ENCODE measurements at regions not wholly inside any gene's neighbourhood (a gene's known extent, or its start where the extent isn't known, plus 50 kb on each side); places are given as distances from the start of the nearest gene placed in this dataset.

DNA sequence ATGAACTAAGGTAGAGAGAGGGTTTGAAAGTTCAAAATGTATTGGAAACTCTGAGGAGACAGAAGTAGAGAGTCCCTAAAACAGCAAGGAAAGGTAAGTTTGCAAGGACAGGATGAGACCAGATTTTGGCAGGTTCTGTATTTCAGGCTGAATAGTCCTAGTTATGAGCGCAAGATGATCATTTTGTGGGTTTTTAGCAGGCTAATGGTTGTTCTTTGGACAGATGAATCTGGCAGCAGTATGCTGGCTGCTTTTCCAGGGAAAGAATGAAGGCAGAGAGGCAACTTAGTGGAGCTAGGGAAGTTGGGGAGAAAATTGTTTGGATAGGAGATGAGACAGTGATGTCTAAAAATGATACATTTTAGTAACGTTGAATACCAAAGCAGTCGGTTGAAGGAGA is 243.5 kb upstream of the NRIP1 start:
- Histone ChIP-seq H3K9me3 (ENCODE audit: insufficient read depth, low read depth, low read length) (no peaks in the 10 kb centered on the region), H3K4me2 (ENCODE audit: low read depth, low read length, poor library complexity, severe bottlenecking) (no peak overlapping the region), H4K20me1 (ENCODE audit: insufficient read depth, low read length, poor library complexity, severe bottlenecking) (no peaks in the 10 kb centered on the region), H3F3A (ENCODE audit: low read depth) (no peaks in the 10 kb centered on the region), H3K9me2 (replicated peaks; ENCODE audit: low read depth, low read length) (no peaks in the 10 kb centered on the region), H3K36me3 (ENCODE audit: insufficient read depth, low read length) (no peaks in the 10 kb centered on the region), H3K4me1 (ENCODE audit: insufficient read depth, low read length, poor library complexity, severe bottlenecking) (no peaks in the 10 kb centered on the region), H3K9ac (ENCODE audit: low read depth, low read length, poor library complexity, severe bottlenecking) (no peak overlapping the region), H3K79me2 (ENCODE audit: insufficient read depth, low read length) (no peaks in the 10 kb centered on the region), H3K4me3 (ENCODE audit: low read length, poor library complexity, severe bottlenecking) (no peak overlapping the region), H2AFZ (ENCODE audit: low read length) (no peak overlapping the region), H3K27me3 (ENCODE audit: insufficient read depth, low read length, poor library complexity, severe bottlenecking) (no peaks in the 10 kb centered on the region)
- no peak for TF ChIP-seq EZH2phosphoT487 (IDR thresholded peaks at IDR 0.05; ENCODE audit: borderline replicate concordance)
- TF ChIP-seq, protein P1, sequence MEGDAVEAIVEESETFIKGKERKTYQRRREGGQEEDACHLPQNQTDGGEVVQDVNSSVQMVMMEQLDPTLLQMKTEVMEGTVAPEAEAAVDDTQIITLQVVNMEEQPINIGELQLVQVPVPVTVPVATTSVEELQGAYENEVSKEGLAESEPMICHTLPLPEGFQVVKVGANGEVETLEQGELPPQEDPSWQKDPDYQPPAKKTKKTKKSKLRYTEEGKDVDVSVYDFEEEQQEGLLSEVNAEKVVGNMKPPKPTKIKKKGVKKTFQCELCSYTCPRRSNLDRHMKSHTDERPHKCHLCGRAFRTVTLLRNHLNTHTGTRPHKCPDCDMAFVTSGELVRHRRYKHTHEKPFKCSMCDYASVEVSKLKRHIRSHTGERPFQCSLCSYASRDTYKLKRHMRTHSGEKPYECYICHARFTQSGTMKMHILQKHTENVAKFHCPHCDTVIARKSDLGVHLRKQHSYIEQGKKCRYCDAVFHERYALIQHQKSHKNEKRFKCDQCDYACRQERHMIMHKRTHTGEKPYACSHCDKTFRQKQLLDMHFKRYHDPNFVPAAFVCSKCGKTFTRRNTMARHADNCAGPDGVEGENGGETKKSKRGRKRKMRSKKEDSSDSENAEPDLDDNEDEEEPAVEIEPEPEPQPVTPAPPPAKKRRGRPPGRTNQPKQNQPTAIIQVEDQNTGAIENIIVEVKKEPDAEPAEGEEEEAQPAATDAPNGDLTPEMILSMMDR (conservative IDR thresholded peaks at IDR 0.05; ENCODE audit: low read length), result no peak

DNA sequence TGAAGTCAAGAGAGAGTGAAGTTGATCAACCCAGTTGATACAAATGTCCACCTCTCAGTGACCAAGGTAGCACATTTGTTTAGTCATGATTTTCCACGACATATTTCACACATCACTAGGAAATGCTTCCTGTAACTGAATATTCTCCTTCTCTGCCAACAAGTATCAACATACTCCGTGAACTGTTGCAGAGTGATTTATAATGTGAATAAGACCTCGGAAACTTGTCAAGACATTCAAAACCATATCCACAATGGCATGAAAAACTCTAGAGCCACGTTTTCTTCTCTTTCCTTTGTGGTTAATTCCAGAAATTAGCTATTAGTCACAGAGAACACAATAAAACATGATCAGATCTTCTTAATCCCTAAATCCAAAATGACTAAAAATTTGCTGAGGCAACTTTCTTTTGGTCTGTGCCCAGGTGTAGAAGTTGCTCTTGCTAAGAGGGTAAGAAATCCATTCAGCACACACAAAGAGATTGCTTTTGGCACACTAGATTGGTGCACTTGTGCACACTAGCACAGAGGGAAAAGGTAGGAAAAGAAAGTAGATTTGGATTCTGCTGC is 244.3 kb upstream of the NRIP1 start:
- H3K36me3 ChIP-seq (ENCODE audit: insufficient read depth, low read length), result no peaks in the 10 kb centered on the region
- no peaks in the 10 kb centered on the region for H3K79me2 ChIP-seq (ENCODE audit: insufficient read depth, low read length)
- H3K4me1 ChIP-seq (ENCODE audit: insufficient read depth, low read length, poor library complexity, severe bottlenecking), result no peaks in the 10 kb centered on the region
- no peaks in the 10 kb centered on the region for H3K27me3 ChIP-seq (ENCODE audit: insufficient read depth, low read length, poor library complexity, severe bottlenecking)
- no peak overlapping the region for H3K9ac ChIP-seq (ENCODE audit: low read depth, low read length, poor library complexity, severe bottlenecking)
- H3K4me2 ChIP-seq (ENCODE audit: low read depth, low read length, poor library complexity, severe bottlenecking), result no peak overlapping the region
- H3K9me3 ChIP-seq (ENCODE audit: insufficient read depth, low read depth, low read length), result no peaks in the 10 kb centered on the region
- H4K20me1 ChIP-seq (ENCODE audit: insufficient read depth, low read length, poor library complexity, severe bottlenecking), result no peaks in the 10 kb centered on the region
- TF ChIP-seq, protein P1 (conservative IDR thresholded peaks at IDR 0.05; ENCODE audit: low read length), result no peak
- TF ChIP-seq EZH2phosphoT487 (IDR thresholded peaks at IDR 0.05; ENCODE audit: borderline replicate concordance), result no peak
- no peak overlapping the region for H2AFZ ChIP-seq (ENCODE audit: low read length)
- H3K9me2 ChIP-seq (replicated peaks; ENCODE audit: low read depth, low read length), result no peaks in the 10 kb centered on the region
- no peak overlapping the region for H3K4me3 ChIP-seq (ENCODE audit: low read length, poor library complexity, severe bottlenecking)
- no peaks in the 10 kb centered on the region for H3F3A ChIP-seq (ENCODE audit: low read depth)

GRCh38 chr21:15309721-15310120 is 244.9 kb upstream of the NRIP1 start:
- Histone ChIP-seq H3F3A (ENCODE audit: low read depth) (no peaks in the 10 kb centered on the region), H3K9me2 (replicated peaks; ENCODE audit: low read depth, low read length) (no peaks in the 10 kb centered on the region), H4K20me1 (ENCODE audit: insufficient read depth, low read length, poor library complexity, severe bottlenecking) (no peaks in the 10 kb centered on the region), H3K79me2 (ENCODE audit: insufficient read depth, low read length) (no peaks in the 10 kb centered on the region), H3K36me3 (ENCODE audit: insufficient read depth, low read length) (no peaks in the 10 kb centered on the region), H2AFZ (ENCODE audit: low read length) (no peak overlapping the region), H3K9ac (ENCODE audit: low read depth, low read length, poor library complexity, severe bottlenecking) (no peak overlapping the region), H3K27me3 (ENCODE audit: insufficient read depth, low read length, poor library complexity, severe bottlenecking) (no peaks in the 10 kb centered on the region), H3K4me3 (ENCODE audit: low read length, poor library complexity, severe bottlenecking) (no peak overlapping the region), H3K4me1 (ENCODE audit: insufficient read depth, low read length, poor library complexity, severe bottlenecking) (no peaks in the 10 kb centered on the region), H3K9me3 (ENCODE audit: insufficient read depth, low read depth, low read length) (no peaks in the 10 kb centered on the region), H3K4me2 (ENCODE audit: low read depth, low read length, poor library complexity, severe bottlenecking) (no peak overlapping the region)
- TF ChIP-seq, protein P1 (conservative IDR thresholded peaks at IDR 0.05; ENCODE audit: low read length), result no peak
- no peak for TF ChIP-seq EZH2phosphoT487 (IDR thresholded peaks at IDR 0.05; ENCODE audit: borderline replicate concordance)
